ENCODE measurements at regions not wholly inside any gene's neighbourhood (a gene's known extent, or its start where the extent isn't known, plus 50 kb on each side); places are given as distances from the start of the nearest gene placed in this dataset.

DNA sequence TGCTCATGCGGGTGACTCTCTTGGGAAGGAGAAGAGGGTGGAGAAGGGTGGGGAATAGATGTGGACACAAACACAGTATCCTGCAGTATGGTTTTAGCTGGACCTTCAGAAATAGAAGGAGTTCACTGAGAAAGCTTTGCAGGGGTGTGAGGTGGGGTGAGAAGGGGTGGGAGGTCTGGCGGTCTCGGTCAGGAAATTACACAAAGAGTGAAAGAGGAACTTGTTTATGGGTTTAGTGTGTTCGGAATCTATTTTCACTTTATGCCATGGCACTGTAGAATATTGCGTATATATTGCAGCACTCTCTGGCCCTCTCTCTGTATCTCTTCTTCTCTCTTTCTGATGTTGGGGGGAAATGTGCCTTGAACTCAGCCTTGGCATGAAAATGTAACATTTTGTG lies 148.2 kb upstream of the GOT2 start:
- TF ChIP-seq, protein P1, sequence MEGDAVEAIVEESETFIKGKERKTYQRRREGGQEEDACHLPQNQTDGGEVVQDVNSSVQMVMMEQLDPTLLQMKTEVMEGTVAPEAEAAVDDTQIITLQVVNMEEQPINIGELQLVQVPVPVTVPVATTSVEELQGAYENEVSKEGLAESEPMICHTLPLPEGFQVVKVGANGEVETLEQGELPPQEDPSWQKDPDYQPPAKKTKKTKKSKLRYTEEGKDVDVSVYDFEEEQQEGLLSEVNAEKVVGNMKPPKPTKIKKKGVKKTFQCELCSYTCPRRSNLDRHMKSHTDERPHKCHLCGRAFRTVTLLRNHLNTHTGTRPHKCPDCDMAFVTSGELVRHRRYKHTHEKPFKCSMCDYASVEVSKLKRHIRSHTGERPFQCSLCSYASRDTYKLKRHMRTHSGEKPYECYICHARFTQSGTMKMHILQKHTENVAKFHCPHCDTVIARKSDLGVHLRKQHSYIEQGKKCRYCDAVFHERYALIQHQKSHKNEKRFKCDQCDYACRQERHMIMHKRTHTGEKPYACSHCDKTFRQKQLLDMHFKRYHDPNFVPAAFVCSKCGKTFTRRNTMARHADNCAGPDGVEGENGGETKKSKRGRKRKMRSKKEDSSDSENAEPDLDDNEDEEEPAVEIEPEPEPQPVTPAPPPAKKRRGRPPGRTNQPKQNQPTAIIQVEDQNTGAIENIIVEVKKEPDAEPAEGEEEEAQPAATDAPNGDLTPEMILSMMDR (IDR thresholded peaks at IDR 0.05), result no peak
- no peak for TF ChIP-seq POLR2A (IDR thresholded peaks at IDR 0.05)
- TF ChIP-seq EP300 (IDR thresholded peaks at IDR 0.05), result no peak

Measured in ovary (tissue), 3 donors.